ENCODE measurements at regions not wholly inside any gene's neighbourhood (a gene's known extent, or its start where the extent isn't known, plus 50 kb on each side); places are given as distances from the start of the nearest gene placed in this dataset.
"Not testable (repeated sequence)": the region's sequence is repeated elsewhere in the genome, so short reads cannot be mapped to it uniquely, and the experiment has no call there.

GRCh38 chrX:3540105-3540504 lies 173.3 kb downstream of the PRKX start:
- no peak for DNase-seq (ENCODE audit: low read depth, low spot score)
- H3K4me3 ChIP-seq (ENCODE audit: low read depth, low read length), result no peak overlapping the region
- POLR2A ChIA-PET, result no interaction called here
- no peak for TF ChIP-seq CTCF (IDR thresholded peaks at IDR 0.05; ENCODE audit: insufficient read depth, low read length, missing control alignments)
- CTCF ChIA-PET, result interaction anchor here (1.8 kb wide), 1 partner anchor 9 kb away, joined by 4 read pairs; no protein-coding TSS in a partner anchor

GRCh38 chrX:3532581-3533085 lies 180.8 kb downstream of the PRKX start:
- TF ChIP-seq CTCF (IDR thresholded peaks at IDR 0.05; ENCODE audit: insufficient read depth, low read length, missing control alignments), result no peak

DNA sequence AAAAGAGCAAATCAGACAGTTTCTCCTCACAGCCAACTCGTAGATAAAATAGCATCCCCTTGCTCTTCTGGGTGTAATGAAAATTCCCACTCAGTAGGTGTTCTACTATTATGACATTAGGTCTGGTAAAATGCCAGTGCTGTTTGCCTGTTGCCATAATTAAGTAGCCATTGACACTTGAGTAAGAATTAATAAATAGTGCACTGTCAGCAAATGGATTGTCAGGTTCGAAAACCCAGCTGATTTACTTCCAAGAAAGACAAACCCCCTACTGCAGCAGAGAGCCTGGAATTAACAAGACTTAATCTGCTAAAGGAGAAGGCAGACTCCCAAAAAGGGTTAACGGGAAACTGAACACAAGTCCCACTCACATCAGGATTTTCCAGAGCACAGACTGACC lies 182.0 kb downstream of the PRKX start:
- CTCF ChIA-PET; DNase-seq (ENCODE audit: low read depth, low spot score); H3K4me3 ChIP-seq (ENCODE audit: low read depth, low read length); POLR2A ChIA-PET: not testable (repeated sequence)

More at GRCh38 chrX:3532581-3533085, 180.8 kb downstream of the PRKX start:
- ChIA-PET CTCF (no interaction called here), POLR2A (no interaction called here)
- H3K4me3 ChIP-seq (ENCODE audit: low read depth, low read length), result no peak overlapping the region
- no peak for DNase-seq (ENCODE audit: low read depth, low spot score)

- ChIA-PET CTCF (interaction anchor here (0.6 kb wide), 1 partner anchor 56 kb away, joined by 4 read pairs; no protein-coding TSS in a partner anchor), POLR2A (no interaction called here)
- TF ChIP-seq CTCF (IDR thresholded peaks at IDR 0.05; ENCODE audit: insufficient read depth, low read length, missing control alignments), result no peak
- no peak for DNase-seq (ENCODE audit: low read depth, low spot score)
- no peak overlapping the region for H3K4me3 ChIP-seq (ENCODE audit: low read depth, low read length)
Observed at GRCh38 chrX:3529466-3530010, 183.1 kb upstream of the MXRA5 start.

GRCh38 chrX:3527811-3528210 lies 181.4 kb upstream of the MXRA5 start:
- no peak for TF ChIP-seq CTCF (IDR thresholded peaks at IDR 0.05; ENCODE audit: insufficient read depth, low read length, missing control alignments)
- H3K4me3 ChIP-seq (ENCODE audit: low read depth, low read length), result no peak overlapping the region
- ChIA-PET POLR2A (no interaction called here), CTCF (no interaction called here)
- DNase-seq (ENCODE audit: low read depth, low spot score), result no peak

DNA sequence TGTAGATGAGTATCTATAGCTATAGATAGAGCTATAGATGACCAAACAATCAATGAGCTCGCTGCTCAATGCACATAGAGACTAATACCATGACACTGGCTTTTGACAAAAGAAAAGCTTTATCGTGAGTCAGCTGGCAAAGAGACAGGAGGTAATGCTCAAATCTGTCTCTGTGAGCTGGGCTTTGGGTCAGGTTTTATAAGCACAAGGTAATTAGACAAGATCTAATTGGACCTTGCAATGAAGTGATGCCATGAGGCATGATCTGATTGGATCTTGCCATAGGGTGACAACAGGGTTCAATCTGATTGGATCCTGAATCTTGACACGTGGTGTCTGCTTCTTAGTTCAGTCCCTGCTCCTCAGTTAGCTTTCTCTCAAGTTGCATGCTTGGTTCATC lies 180.7 kb upstream of the MXRA5 start:
- H3K4me3 ChIP-seq (ENCODE audit: low read depth, low read length), result no peak overlapping the region
- DNase-seq (ENCODE audit: low read depth, low spot score), result no peak
- POLR2A ChIA-PET, result no interaction called here
- CTCF ChIA-PET, result no interaction called here
- no peak for TF ChIP-seq CTCF (IDR thresholded peaks at IDR 0.05; ENCODE audit: insufficient read depth, low read length, missing control alignments)

GRCh38 chrX:3526731-3527130 lies 180.3 kb upstream of the MXRA5 start:
- ChIA-PET POLR2A (no interaction called here), CTCF (no interaction called here)
- TF ChIP-seq CTCF (IDR thresholded peaks at IDR 0.05; ENCODE audit: insufficient read depth, low read length, missing control alignments), result no peak
- no peak for DNase-seq (ENCODE audit: low read depth, low spot score)
- H3K4me3 ChIP-seq (ENCODE audit: low read depth, low read length), result no peak overlapping the region
